ENCODE measurements at regions not wholly inside any gene's neighbourhood (a gene's known extent, or its start where the extent isn't known, plus 50 kb on each side); places are given as distances from the start of the nearest gene placed in this dataset.
"Not testable (repeated sequence)": the region's sequence is repeated elsewhere in the genome, so short reads cannot be mapped to it uniquely, and the experiment has no call there.

DNA sequence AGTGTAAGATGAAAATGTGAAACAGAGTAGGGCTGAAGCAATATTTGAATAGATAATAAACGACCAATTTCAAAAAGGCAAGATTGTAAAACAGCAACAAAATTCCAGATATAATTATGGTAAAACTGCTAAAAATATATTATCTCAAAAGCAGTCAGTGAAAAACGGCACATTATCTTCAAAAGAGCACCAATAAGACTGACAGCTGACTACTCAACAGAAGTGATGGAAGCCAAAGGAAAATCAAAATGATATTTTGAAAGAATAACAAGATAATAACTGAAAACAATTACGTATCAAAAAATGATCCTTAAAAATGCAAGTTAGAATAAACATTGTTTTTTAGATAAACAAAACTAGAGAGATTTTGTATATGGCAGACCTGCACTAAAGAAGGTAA lies 920.6 kb upstream of the FAM98A start:
- TF ChIP-seq, protein P1, sequence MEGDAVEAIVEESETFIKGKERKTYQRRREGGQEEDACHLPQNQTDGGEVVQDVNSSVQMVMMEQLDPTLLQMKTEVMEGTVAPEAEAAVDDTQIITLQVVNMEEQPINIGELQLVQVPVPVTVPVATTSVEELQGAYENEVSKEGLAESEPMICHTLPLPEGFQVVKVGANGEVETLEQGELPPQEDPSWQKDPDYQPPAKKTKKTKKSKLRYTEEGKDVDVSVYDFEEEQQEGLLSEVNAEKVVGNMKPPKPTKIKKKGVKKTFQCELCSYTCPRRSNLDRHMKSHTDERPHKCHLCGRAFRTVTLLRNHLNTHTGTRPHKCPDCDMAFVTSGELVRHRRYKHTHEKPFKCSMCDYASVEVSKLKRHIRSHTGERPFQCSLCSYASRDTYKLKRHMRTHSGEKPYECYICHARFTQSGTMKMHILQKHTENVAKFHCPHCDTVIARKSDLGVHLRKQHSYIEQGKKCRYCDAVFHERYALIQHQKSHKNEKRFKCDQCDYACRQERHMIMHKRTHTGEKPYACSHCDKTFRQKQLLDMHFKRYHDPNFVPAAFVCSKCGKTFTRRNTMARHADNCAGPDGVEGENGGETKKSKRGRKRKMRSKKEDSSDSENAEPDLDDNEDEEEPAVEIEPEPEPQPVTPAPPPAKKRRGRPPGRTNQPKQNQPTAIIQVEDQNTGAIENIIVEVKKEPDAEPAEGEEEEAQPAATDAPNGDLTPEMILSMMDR (IDR thresholded peaks at IDR 0.05) = no peak
- H4K20me1 ChIP-seq (ENCODE audit: insufficient read depth, low read length) = no peaks in the 10 kb centered on the region
- H3K9me3 ChIP-seq (replicated peaks in 1 of 2; ENCODE audit: control insufficient read depth in 1 of 2, insufficient read depth in 1 of 2, low read length in 2 of 2) = peaks cover 6 to 11% of the 10 kb centered on the region in 2 donors
- no peaks in the 10 kb centered on the region for H3K4me1 ChIP-seq (ENCODE audit: control insufficient read depth in 1 of 2, insufficient read depth in 2 of 2, low read length in 2 of 2)
- H3K36me3 Mint-ChIP-seq = no peaks in the 10 kb centered on the region
- H3K4me3 ChIP-seq (replicated peaks in 1 of 3; ENCODE audit: low read depth in 2 of 3, low read length in 3 of 3) = no peak overlapping the region
- H3K4me2 ChIP-seq (replicated peaks; ENCODE audit: extremely low read depth, low read length, poor library complexity, severe bottlenecking) = no peak overlapping the region
- DNase-seq = no peak
- no peaks in the 10 kb centered on the region for H3K4me1 Mint-ChIP-seq
- no peak overlapping the region for H3K9ac ChIP-seq (ENCODE audit: insufficient read depth, low read length, poor library complexity, severe bottlenecking)
- no peak overlapping the region for H3K27ac Mint-ChIP-seq
- intact Hi-C loops (cut with micrococcal nuclease) = no loop called here
- peaks cover 0 to 2% (median 0%) of the 10 kb centered on the region in 3 donors for H3K27me3 Mint-ChIP-seq (ENCODE audit: low read depth in 3 of 3)
- H3K9me3 Mint-ChIP-seq = peaks cover 5 to 12% (median 8%) of the 10 kb centered on the region in 7 donors
- no peaks in the 10 kb centered on the region for H3K36me3 ChIP-seq (replicated peaks in 1 of 2; ENCODE audit: control insufficient read depth in 1 of 2, insufficient read depth in 2 of 2, low read length in 2 of 2)
- H3K27ac ChIP-seq (ENCODE audit: low read depth in 1 of 2, low read length in 2 of 2) = no peak overlapping the region
- no peak overlapping the region for H2AFZ ChIP-seq (ENCODE audit: insufficient read depth, low read depth, low read length, poor library complexity, severe bottlenecking)
- no peaks in the 10 kb centered on the region for H3K79me2 ChIP-seq (ENCODE audit: insufficient read depth, low read length)
- no CpG with 5 or more reads among the region's 3 CpGs for WGBS (ENCODE audit: insufficient coverage)
- no peak overlapping the region for H3K4me3 Mint-ChIP-seq
- H3K27me3 ChIP-seq (ENCODE audit: control insufficient read depth in 2 of 2, insufficient read depth in 2 of 2, low read length in 2 of 2) = no peaks in the 10 kb centered on the region

DNA sequence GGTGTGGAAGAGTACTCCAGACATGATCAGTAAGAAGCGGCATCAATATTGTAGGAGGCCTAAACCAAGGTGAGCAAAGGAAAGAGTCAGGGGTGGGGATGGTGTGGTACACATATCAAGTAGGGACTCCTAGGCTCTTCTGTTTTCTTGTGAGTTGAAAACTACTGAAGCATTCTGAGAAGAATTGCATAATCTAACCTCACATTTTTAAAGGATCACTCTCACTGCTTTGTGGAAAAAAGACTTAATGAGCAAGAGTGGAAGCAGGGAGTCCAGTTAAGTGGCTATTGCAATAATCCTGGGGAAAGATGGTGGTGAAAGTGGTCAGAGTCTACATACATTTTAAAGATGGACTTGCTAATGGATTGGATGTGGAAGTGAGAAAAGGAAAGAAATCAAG lies 899.5 kb upstream of the FAM98A start:
- no peaks in the 10 kb centered on the region for H3K79me2 ChIP-seq (ENCODE audit: insufficient read depth, low read length)
- intact Hi-C loops (cut with micrococcal nuclease) = no loop called here
- no peak overlapping the region for H3K4me3 Mint-ChIP-seq
- no peak overlapping the region for H2AFZ ChIP-seq (ENCODE audit: insufficient read depth, low read depth, low read length, poor library complexity, severe bottlenecking)
- no peaks in the 10 kb centered on the region for H3K36me3 ChIP-seq (replicated peaks in 1 of 2; ENCODE audit: control insufficient read depth in 1 of 2, insufficient read depth in 2 of 2, low read length in 2 of 2)
- WGBS (ENCODE audit: insufficient coverage) = no CpG with 5 or more reads among the region's 1 CpG
- no peak overlapping the region for H3K4me3 ChIP-seq (replicated peaks in 1 of 3; ENCODE audit: low read depth in 2 of 3, low read length in 3 of 3)
- no peaks in the 10 kb centered on the region for H3K4me1 ChIP-seq (ENCODE audit: control insufficient read depth in 1 of 2, insufficient read depth in 2 of 2, low read length in 2 of 2)
- H3K9ac ChIP-seq (ENCODE audit: insufficient read depth, low read length, poor library complexity, severe bottlenecking) = no peak overlapping the region
- no peaks in the 10 kb centered on the region for H3K27me3 ChIP-seq (ENCODE audit: control insufficient read depth in 2 of 2, insufficient read depth in 2 of 2, low read length in 2 of 2)
- H3K4me2 ChIP-seq (replicated peaks; ENCODE audit: extremely low read depth, low read length, poor library complexity, severe bottlenecking) = no peak overlapping the region
- no peak overlapping the region for H3K27ac ChIP-seq (ENCODE audit: low read depth in 1 of 2, low read length in 2 of 2)
- H3K27me3 Mint-ChIP-seq (ENCODE audit: low read depth in 3 of 3) = peaks cover 0 to 2% (median 0%) of the 10 kb centered on the region in 3 donors
- TF ChIP-seq, protein P1 (IDR thresholded peaks at IDR 0.05) = no peak
- no peak for DNase-seq
- H3K9me3 ChIP-seq (replicated peaks in 1 of 2; ENCODE audit: control insufficient read depth in 1 of 2, insufficient read depth in 1 of 2, low read length in 2 of 2) = peaks cover 0 to 30% of the 10 kb centered on the region in 2 donors
- peaks cover 0 to 23% (median 8%) of the 10 kb centered on the region in 7 donors for H3K9me3 Mint-ChIP-seq
- no peak overlapping the region for H3K27ac Mint-ChIP-seq
- no peaks in the 10 kb centered on the region for H4K20me1 ChIP-seq (ENCODE audit: insufficient read depth, low read length)
- H3K36me3 Mint-ChIP-seq = no peaks in the 10 kb centered on the region
- no peaks in the 10 kb centered on the region for H3K4me1 Mint-ChIP-seq

DNA sequence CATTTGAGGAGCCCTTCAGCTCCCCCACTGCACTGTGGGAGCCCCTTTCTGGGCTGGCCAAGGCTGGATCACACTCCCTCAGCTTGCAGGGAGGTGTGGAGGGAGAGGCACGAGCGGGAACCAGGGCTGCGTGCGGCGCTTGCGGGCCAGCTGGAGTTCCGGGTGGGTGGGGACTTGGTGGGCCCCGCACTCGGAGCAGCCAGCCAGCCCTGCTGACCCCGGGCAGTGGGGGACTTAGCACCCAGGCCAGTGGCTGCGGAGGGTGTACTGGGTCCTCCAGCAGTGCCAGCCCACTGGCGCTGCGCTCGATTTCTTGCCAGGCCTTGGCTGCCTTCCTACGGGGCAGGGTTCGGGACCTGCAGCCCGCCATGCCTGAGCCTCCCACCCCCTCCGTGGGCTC lies 895.1 kb upstream of the FAM98A start:
- H3K4me1 ChIP-seq (ENCODE audit: control insufficient read depth in 1 of 2, insufficient read depth in 2 of 2, low read length in 2 of 2); H3K4me3 ChIP-seq (replicated peaks in 1 of 3; ENCODE audit: low read depth in 2 of 3, low read length in 3 of 3); H3K4me2 ChIP-seq (replicated peaks; ENCODE audit: extremely low read depth, low read length, poor library complexity, severe bottlenecking); DNase-seq; H3K36me3 ChIP-seq (replicated peaks in 1 of 2; ENCODE audit: control insufficient read depth in 1 of 2, insufficient read depth in 2 of 2, low read length in 2 of 2); H3K27me3 Mint-ChIP-seq (ENCODE audit: low read depth in 3 of 3); H3K4me1 Mint-ChIP-seq; H3K27ac Mint-ChIP-seq; H4K20me1 ChIP-seq (ENCODE audit: insufficient read depth, low read length); H3K27ac ChIP-seq (ENCODE audit: low read depth in 1 of 2, low read length in 2 of 2); H3K9ac ChIP-seq (ENCODE audit: insufficient read depth, low read length, poor library complexity, severe bottlenecking); H2AFZ ChIP-seq (ENCODE audit: insufficient read depth, low read depth, low read length, poor library complexity, severe bottlenecking); H3K27me3 ChIP-seq (ENCODE audit: control insufficient read depth in 2 of 2, insufficient read depth in 2 of 2, low read length in 2 of 2); H3K4me3 Mint-ChIP-seq; H3K79me2 ChIP-seq (ENCODE audit: insufficient read depth, low read length); H3K36me3 Mint-ChIP-seq; intact Hi-C loops (cut with micrococcal nuclease): not testable (repeated sequence)
- H3K9me3 Mint-ChIP-seq = peaks cover 0 to 21% (median 8%) of the 10 kb centered on the region in 7 donors
- H3K9me3 ChIP-seq (replicated peaks in 1 of 2; ENCODE audit: control insufficient read depth in 1 of 2, insufficient read depth in 1 of 2, low read length in 2 of 2) = peaks cover 0 to 20% of the 10 kb centered on the region in 2 donors
- WGBS (ENCODE audit: insufficient coverage) = 93% methylated on average over 3 of the region's 18 CpGs

Measured in CD14-positive monocyte (primary cell).